WERI-Rb-1 (cell line): ENCODE measurements at regions not wholly inside any gene's neighbourhood (a gene's known extent, or its start where the extent isn't known, plus 50 kb on each side); places are given as distances from the start of the nearest gene placed in this dataset.
A peak's percentile ranks its signal among the peaks of the same experiment; 100 is the strongest.

Source experiments
- DNase-seq: peaks from one replicate; pipeline ENCODE4 v3.0.0-alpha.2; 2020
- H3K27ac ChIP-seq: fragments of 250-450 bp; sonication (Bioruptor Pico); 2 replicates; pipeline ENCODE4 v1.5.1; 2020; ENCODE audit warnings: mild to moderate bottlenecking, moderate library complexity
- H3K27me3 ChIP-seq: fragments of 250-450 bp; sonication (Bioruptor Pico); 2 replicates; pipeline ENCODE4 v1.5.1; 2021; ENCODE audit warnings: mild to moderate bottlenecking, low read depth, moderate library complexity; ENCODE audit not compliant: insufficient read depth, severe bottlenecking
- H3K36me3 ChIP-seq: fragments of 250-450 bp; sonication (Bioruptor Pico); 2 replicates; pipeline ENCODE4 v1.5.1; 2020; ENCODE audit warnings: mild to moderate bottlenecking, moderate library complexity
- H3K4me3 ChIP-seq: 2 replicates; pipeline ENCODE4 v1.5.1; 2011; ENCODE audit warnings: low read depth, mild to moderate bottlenecking, control low read depth, low read length
- H3K9me3 ChIP-seq: fragments of 250-450 bp; sonication (Bioruptor Pico); 2 replicates; pipeline ENCODE4 v1.5.1; 2021; ENCODE audit warnings: mild to moderate bottlenecking, moderate library complexity; ENCODE audit not compliant: severe bottlenecking
- CTCF ChIP-seq: IDR thresholded peaks from 2 replicates; pipeline ENCODE4 v1.5.1; 2011; ENCODE audit warnings: low read depth, mild to moderate bottlenecking, control low read depth, inconsistent platforms, low read length

GRCh38 chr4:184275766-184276165 lies 58.1 kb upstream of the ENPP6 start:
- Histone ChIP-seq H3K27ac (no peak overlapping the region), H3K27me3 (no peaks in the 10 kb centered on the region), H3K9me3 (peaks cover 23% of the 10 kb centered on the region), H3K4me3 (no peak overlapping the region), H3K36me3 (no peaks in the 10 kb centered on the region)
- DNase-seq = no peak
- no peak for TF ChIP-seq CTCF

- Histone ChIP-seq H3K4me3 (no peak overlapping the region), H3K27ac (no peak overlapping the region), H3K36me3 (no peaks in the 10 kb centered on the region), H3K27me3 (no peaks in the 10 kb centered on the region), H3K9me3 (peaks cover 23% of the 10 kb centered on the region)
- DNase-seq = peak; percentile 49
- TF ChIP-seq CTCF = no peak
Observed at GRCh38 chr4:184274286-184274951, 56.7 kb upstream of the ENPP6 start.

GRCh38 chr4:184273166-184274147 lies 55.8 kb upstream of the ENPP6 start:
- H3K4me3 ChIP-seq = no peak overlapping the region
- TF ChIP-seq CTCF = no peak
- H3K27ac ChIP-seq = no peak overlapping the region
- no peaks in the 10 kb centered on the region for H3K27me3 ChIP-seq
- DNase-seq = no peak
- H3K9me3 ChIP-seq = peaks cover 23% of the 10 kb centered on the region
- H3K36me3 ChIP-seq = no peaks in the 10 kb centered on the region

GRCh38 chr4:184270808-184271413 lies 53.2 kb upstream of the ENPP6 start:
- no peaks in the 10 kb centered on the region for H3K27me3 ChIP-seq
- no peak overlapping the region for H3K27ac ChIP-seq
- no peak for TF ChIP-seq CTCF

GRCh38 chr4:184269879-184270430 lies 52.3 kb upstream of the ENPP6 start:
- DNase-seq = no peak
- Histone ChIP-seq H3K4me3 (no peak overlapping the region), H3K36me3 (no peaks in the 10 kb centered on the region), H3K27ac (no peak overlapping the region), H3K9me3 (peaks cover 2% of the 10 kb centered on the region), H3K27me3 (no peaks in the 10 kb centered on the region)
- TF ChIP-seq CTCF = no peak

More at GRCh38 chr4:184270808-184271413, 53.2 kb upstream of the ENPP6 start:
- Histone ChIP-seq H3K36me3 (no peaks in the 10 kb centered on the region), H3K9me3 (peaks cover 8% of the 10 kb centered on the region), H3K4me3 (no peak overlapping the region)
- DNase-seq = no peak
